ENCODE measurements at regions not wholly inside any gene's neighbourhood (a gene's known extent, or its start where the extent isn't known, plus 50 kb on each side); places are given as distances from the start of the nearest gene placed in this dataset.
"Not testable (repeated sequence)": the region's sequence is repeated elsewhere in the genome, so short reads cannot be mapped to it uniquely, and the experiment has no call there.

- H3K4me3 ChIP-seq (ENCODE audit: low read depth in 2 of 2, low read length in 1 of 2); DNase-seq; POLR2A ChIA-PET; CTCF ChIA-PET; H3K27me3 ChIP-seq (ENCODE audit: insufficient read depth); H3K27ac ChIP-seq (ENCODE audit: low read depth in 2 of 2, low read length in 1 of 2); H4K20me1 ChIP-seq (ENCODE audit: insufficient read depth); H3K9me3 ChIP-seq; H2AFZ ChIP-seq (ENCODE audit: low read depth); H3K4me2 ChIP-seq; H3F3A ChIP-seq (replicated peaks; ENCODE audit: insufficient read depth); H3K9ac ChIP-seq; H3K9me2 ChIP-seq: not testable (repeated sequence)
- 96% methylated on average over 8 of the region's 8 CpGs for WGBS (ENCODE audit: low lambda C conversion rate)
- Histone ChIP-seq H3K36me3 (replicated peaks in 1 of 2; ENCODE audit: control insufficient read depth in 1 of 2, insufficient read depth in 2 of 2, low read length in 1 of 2) (peaks cover 0 to 13% of the 10 kb centered on the region in 2 experiments), H3K79me2 (ENCODE audit: insufficient read depth) (peaks cover 35% of the 10 kb centered on the region), H3K4me1 (ENCODE audit: control insufficient read depth in 1 of 2, insufficient read depth in 2 of 2, low read depth in 1 of 2, low read length in 1 of 2) (peaks cover 10 to 22% of the 10 kb centered on the region in 2 experiments; a peak in 3 of 4 replicates)
These were observed 92.3 kb downstream of the RPL27A start for GRCh38 chr11:8774916-8775315.

GRCh38 chr11:8775332-8775731 is 92.7 kb downstream of the RPL27A start:
- no peak overlapping the region for H3K4me2 ChIP-seq
- peaks cover 10 to 22% of the 10 kb centered on the region in 2 experiments; a peak in 3 of 4 replicates for H3K4me1 ChIP-seq (ENCODE audit: control insufficient read depth in 1 of 2, insufficient read depth in 2 of 2, low read depth in 1 of 2, low read length in 1 of 2)
- POLR2A ChIA-PET = no interaction called here
- peaks cover 0 to 13% of the 10 kb centered on the region in 2 experiments for H3K36me3 ChIP-seq (replicated peaks in 1 of 2; ENCODE audit: control insufficient read depth in 1 of 2, insufficient read depth in 2 of 2, low read length in 1 of 2)
- no peak overlapping the region for H2AFZ ChIP-seq (ENCODE audit: low read depth)
- H4K20me1 ChIP-seq (ENCODE audit: insufficient read depth) = no peaks in the 10 kb centered on the region
- no peak overlapping the region for H3K27ac ChIP-seq (ENCODE audit: low read depth in 2 of 2, low read length in 1 of 2)
- H3K4me3 ChIP-seq (ENCODE audit: low read depth in 2 of 2, low read length in 1 of 2) = no peak overlapping the region
- no peaks in the 10 kb centered on the region for H3K9me2 ChIP-seq
- H3F3A ChIP-seq (replicated peaks; ENCODE audit: insufficient read depth) = peaks cover 8% of the 10 kb centered on the region
- peaks cover 31% of the 10 kb centered on the region for H3K79me2 ChIP-seq (ENCODE audit: insufficient read depth)
- H3K9ac ChIP-seq = no peak overlapping the region
- no peak for TF ChIP-seq EZH2phosphoT487 (IDR thresholded peaks at IDR 0.05; ENCODE audit: borderline replicate concordance, low read depth)
- no peak for TF ChIP-seq POLR2AphosphoS5 (IDR thresholded peaks at IDR 0.05; ENCODE audit: low read depth, low read length)
- TF ChIP-seq MEF2A (IDR thresholded peaks at IDR 0.05; ENCODE audit: borderline replicate concordance, low read depth) = no peak
- no peak for TF ChIP-seq RCOR1 (IDR thresholded peaks at IDR 0.05; ENCODE audit: low read length)
- no peak for TF ChIP-seq REST (IDR thresholded peaks at IDR 0.05; ENCODE audit: low read depth, low read length)
- no peak for TF ChIP-seq YY1 (IDR thresholded peaks at IDR 0.05; ENCODE audit: low read depth)
- no peak for TF ChIP-seq ZBTB33 (IDR thresholded peaks at IDR 0.05; ENCODE audit: borderline replicate concordance, low read depth)
- no peak for DNase-seq
- CTCF ChIA-PET = no interaction called here
- 84% methylated on average over 4 of the region's 4 CpGs for WGBS (ENCODE audit: low lambda C conversion rate)
- no peaks in the 10 kb centered on the region for H3K9me3 ChIP-seq
- no peaks in the 10 kb centered on the region for H3K27me3 ChIP-seq (ENCODE audit: insufficient read depth)
